ENCODE measurements at regions not wholly inside any gene's neighbourhood (a gene's known extent, or its start where the extent isn't known, plus 50 kb on each side); places are given as distances from the start of the nearest gene placed in this dataset.

DNA sequence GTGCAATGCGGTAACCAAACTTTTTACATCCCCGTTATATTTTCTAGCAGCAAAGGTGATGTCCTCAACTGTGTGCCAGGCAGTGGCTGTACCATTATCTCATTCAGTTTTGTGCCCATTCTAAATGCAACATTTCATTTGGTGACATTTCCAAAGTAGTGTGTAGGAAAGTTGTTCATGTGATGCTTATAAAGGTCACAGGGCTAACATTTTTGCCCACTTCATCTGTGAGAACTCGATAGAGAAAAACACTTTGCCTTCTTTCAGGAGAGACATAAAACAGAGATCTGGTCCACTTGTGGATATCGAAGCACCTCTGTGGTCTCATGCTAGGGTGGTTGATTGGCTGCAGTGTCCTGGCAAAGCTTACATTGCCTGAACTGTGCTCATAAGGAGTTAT lies 414.2 kb upstream of the PDE3A start:
- Mint-ChIP-seq H3K4me1 (no peaks in the 10 kb centered on the region), H3K27me3 (no peaks in the 10 kb centered on the region), H3K9me3 (no peaks in the 10 kb centered on the region), H3K4me3 (no peak overlapping the region), H3K27ac (no peak overlapping the region), H3K36me3 (ENCODE audit: low read depth) (no peaks in the 10 kb centered on the region)
- DNase-seq = no peak
- ChIA-PET POLR2A (no interaction called here), CTCF (no interaction called here)

DNA sequence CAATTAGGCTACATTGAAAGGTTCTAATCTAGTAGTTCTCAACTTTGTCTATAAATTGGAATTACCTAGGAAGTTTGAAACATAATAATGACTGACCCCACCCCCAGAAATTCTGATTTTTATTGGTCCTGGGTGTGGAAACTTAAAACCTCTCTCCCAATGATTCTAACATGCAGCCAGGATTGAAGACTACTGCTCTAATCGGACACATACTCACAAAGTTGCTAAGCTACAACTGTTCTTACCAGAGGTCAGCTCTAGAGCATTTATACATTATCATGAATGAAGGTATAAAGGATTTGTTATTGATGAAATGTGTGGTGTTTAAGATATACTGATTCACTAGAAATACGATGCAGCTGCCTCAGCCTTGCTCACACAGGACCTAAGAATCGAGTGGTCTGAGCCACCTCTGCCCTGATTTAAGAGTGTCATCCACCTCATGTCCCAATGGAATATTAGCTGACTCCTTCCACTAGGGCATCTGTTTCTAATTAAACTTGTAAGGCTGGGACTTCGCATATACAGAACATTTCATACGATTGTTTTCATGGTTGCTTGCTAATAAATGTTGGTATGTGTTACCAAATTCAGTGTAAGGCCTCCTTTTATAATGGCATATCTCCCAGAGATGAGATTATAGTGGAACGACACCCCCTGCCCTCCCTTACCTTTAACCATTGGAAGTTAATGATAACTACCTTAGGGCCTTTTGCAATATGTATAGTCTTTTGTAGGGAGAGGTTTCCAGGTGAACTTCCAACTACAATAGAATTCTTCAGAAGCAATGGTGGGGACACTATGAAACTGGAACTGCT lies 410.8 kb upstream of the PDE3A start:
- Mint-ChIP-seq H3K9me3 (no peaks in the 10 kb centered on the region), H3K4me3 (no peak overlapping the region)

DNA sequence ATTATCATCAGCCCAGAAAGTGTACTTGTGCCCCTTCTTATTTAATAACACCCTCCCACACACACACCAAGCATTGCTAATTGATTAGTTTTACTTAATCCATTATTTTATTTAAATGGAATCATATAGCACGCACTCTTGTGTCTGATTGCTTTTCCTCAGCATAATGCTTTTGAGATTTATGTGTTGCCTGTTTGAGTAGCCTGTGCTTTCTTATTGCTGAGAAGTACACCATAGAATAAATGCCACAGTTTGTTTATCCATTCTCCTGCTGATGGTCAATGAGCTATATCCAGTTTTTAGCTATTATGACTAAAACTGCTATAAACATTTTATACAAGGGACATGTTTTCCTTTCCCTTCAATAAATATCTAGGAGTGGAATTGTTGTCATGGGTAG lies 409.9 kb upstream of the PDE3A start:
- Mint-ChIP-seq H3K36me3 (ENCODE audit: low read depth) (no peaks in the 10 kb centered on the region), H3K4me3 (no peak overlapping the region), H3K27ac (no peak overlapping the region), H3K27me3 (no peaks in the 10 kb centered on the region), H3K9me3 (no peaks in the 10 kb centered on the region), H3K4me1 (no peaks in the 10 kb centered on the region)
- DNase-seq = no peak
- ChIA-PET CTCF (no interaction called here), POLR2A (no interaction called here)

More for the DNA sequence above, 410.8 kb upstream of the PDE3A start:
- ChIA-PET CTCF (no interaction called here), POLR2A (no interaction called here)
- no peaks in the 10 kb centered on the region for H3K4me1 Mint-ChIP-seq
- no peak overlapping the region for H3K27ac Mint-ChIP-seq
- no peaks in the 10 kb centered on the region for H3K27me3 Mint-ChIP-seq
- no peaks in the 10 kb centered on the region for H3K36me3 Mint-ChIP-seq (ENCODE audit: low read depth)
- no peak for DNase-seq

DNA sequence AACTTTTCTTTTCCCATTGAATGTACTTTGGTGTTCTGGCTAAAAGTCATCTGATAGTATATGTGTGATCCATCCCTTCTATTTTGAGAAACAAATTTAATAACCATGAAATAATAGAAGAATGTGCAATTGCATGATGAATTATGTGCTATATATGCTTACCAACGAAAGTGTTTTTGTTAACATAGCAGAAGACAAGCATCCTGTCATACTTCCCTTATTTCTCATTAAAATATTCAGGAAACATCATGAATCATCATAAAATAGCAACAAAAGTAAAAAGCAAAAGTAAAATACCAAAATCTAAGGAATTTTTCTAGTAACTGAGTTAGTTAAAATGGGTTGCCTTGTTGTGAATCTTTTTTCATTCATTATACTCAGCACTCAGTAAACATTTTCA lies 409.0 kb upstream of the PDE3A start:
- no peaks in the 10 kb centered on the region for H3K27me3 Mint-ChIP-seq
- ChIA-PET POLR2A (no interaction called here), CTCF (no interaction called here)
- no peak for DNase-seq
- H3K9me3 Mint-ChIP-seq = no peaks in the 10 kb centered on the region
- no peak overlapping the region for H3K27ac Mint-ChIP-seq
- H3K36me3 Mint-ChIP-seq (ENCODE audit: low read depth) = no peaks in the 10 kb centered on the region
- no peak overlapping the region for H3K4me3 Mint-ChIP-seq
- H3K4me1 Mint-ChIP-seq = no peaks in the 10 kb centered on the region

DNA sequence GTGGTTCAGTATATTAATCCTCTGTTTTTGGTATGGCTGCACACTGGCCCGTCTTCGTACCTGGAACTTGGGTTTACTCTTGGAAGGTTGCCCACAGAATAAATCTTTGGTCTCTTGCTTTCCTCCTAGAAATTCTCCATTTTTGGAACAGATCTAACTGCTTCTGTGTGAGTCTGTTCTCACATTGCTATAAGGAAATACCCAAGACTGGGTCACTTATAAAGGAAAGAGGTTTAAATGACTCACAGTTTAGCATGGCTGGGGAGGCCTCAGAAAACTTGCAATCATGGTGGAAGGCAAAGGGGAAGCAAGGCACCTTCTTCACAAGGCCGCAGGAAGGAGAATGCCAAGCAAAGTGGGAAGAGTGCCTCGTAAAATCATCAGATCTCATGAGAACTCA lies 407.8 kb upstream of the PDE3A start:
- ChIA-PET CTCF (no interaction called here), POLR2A (no interaction called here)
- Mint-ChIP-seq H3K27me3 (no peaks in the 10 kb centered on the region), H3K36me3 (ENCODE audit: low read depth) (no peaks in the 10 kb centered on the region), H3K4me3 (no peak overlapping the region), H3K9me3 (no peaks in the 10 kb centered on the region), H3K4me1 (no peaks in the 10 kb centered on the region), H3K27ac (no peak overlapping the region)
- no peak for DNase-seq

DNA sequence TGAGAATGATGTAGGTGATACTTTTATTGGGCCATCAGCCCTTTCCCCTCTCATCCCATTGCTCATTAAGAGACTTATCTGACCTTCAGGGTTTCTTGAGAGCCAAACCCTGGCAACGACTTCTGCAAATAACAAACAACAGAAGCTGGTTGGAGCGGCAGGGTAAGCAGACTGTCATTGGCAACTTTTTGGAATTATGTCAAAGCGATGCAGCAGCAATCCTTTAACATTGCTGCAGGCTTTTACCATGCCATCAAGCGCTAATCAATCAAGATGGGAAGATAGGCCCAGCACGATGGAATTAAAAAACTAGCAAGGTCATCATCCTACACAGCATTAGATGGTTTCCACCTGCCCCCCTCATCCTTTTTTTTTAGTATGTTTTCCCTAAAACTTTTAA lies 406.1 kb upstream of the PDE3A start:
- Mint-ChIP-seq H3K9me3 (no peaks in the 10 kb centered on the region), H3K36me3 (ENCODE audit: low read depth) (no peaks in the 10 kb centered on the region), H3K27me3 (no peaks in the 10 kb centered on the region), H3K4me3 (no peak overlapping the region), H3K27ac (no peak overlapping the region), H3K4me1 (no peaks in the 10 kb centered on the region)
- DNase-seq = no peak
- ChIA-PET POLR2A (no interaction called here), CTCF (no interaction called here)

DNA sequence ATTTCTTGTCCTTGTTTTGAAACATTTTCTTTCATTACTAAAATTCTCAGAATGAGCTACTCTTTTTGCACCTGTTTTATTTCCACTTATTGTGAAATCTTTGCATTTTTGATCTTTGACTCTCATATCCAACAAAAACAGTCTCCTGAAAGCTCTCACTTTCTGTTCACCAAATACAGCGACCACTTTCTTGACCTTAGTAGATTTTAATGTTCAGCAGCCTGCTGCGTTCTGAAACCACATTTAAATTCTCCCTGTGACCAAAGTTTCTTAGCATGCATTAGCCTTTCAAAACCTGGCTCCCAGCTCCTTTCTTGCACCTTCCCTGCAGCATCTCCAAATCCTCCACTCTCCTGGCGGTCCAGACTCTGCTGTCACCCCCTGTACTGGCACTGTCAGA lies 404.4 kb upstream of the PDE3A start:
- no peak overlapping the region for H3K4me3 Mint-ChIP-seq
- ChIA-PET CTCF (no interaction called here), POLR2A (no interaction called here)
- no peak overlapping the region for H3K27ac Mint-ChIP-seq
- no peak for DNase-seq
- H3K27me3 Mint-ChIP-seq = no peaks in the 10 kb centered on the region
- H3K4me1 Mint-ChIP-seq = no peaks in the 10 kb centered on the region
- H3K36me3 Mint-ChIP-seq (ENCODE audit: low read depth) = no peaks in the 10 kb centered on the region
- H3K9me3 Mint-ChIP-seq = no peaks in the 10 kb centered on the region

DNA sequence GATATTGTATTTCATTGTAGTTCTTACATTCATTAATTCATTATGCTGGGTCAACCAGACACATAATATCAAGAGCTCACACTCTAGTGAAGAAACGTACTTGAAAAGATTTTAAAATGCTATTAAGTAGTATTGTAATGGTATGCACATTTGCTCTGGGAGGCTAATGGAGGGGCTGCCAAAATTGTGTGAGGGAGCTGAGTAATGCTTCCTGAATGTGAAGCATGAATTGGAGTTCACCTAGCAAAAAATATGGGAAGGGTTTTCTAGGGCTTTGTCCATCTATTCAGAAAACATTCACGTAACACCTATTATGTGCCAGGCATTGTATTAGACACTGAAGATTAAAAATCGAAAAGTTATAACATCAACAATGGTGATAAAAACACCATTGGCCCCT lies 403.8 kb upstream of the PDE3A start:
- H3K27me3 Mint-ChIP-seq = no peaks in the 10 kb centered on the region
- no peak for DNase-seq
- CTCF ChIA-PET = no interaction called here
- no peak overlapping the region for H3K27ac Mint-ChIP-seq
- H3K4me3 Mint-ChIP-seq = no peak overlapping the region
- POLR2A ChIA-PET = no interaction called here
- H3K9me3 Mint-ChIP-seq = no peaks in the 10 kb centered on the region
- no peaks in the 10 kb centered on the region for H3K36me3 Mint-ChIP-seq (ENCODE audit: low read depth)
- H3K4me1 Mint-ChIP-seq = no peaks in the 10 kb centered on the region

DNA sequence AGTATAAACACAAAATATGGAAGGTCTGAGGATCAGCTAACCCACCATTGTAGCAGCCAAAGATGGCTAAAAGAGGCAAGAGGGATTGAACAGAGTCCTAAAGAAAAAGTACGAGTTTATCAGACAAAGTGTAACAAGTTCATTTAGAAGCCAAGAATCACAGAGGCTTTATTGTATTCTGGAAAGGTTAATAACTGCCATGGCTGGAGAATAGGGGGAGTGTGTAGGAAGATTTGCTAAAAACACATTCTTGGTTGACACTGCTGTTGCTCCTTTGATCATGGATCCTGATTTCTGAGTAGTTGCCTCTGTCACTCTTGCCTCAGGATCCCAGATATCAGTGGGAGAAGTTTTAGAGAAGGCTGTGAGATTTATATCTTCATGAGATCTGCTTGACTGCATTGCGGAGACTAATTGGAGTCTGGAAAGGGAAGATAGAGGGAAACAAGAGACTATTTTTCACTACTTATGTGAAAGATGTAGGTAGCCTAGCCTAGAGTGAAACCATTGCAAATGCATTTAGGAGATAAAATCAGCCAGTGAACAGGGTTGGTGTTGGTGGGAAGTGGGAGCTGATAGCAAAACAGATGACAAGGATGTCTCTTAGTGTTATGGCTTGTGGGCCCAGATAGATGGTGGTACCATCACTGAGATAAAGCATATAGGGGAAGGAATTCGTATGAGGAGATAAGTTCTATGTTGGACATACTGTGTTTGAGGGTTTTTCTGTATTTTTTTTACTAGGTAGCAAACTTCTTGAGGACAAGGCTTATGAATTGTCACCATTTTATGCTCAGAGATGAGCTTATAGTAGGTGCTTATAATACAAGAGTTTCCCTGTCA lies 402.9 kb upstream of the PDE3A start:
- no peak overlapping the region for H3K4me3 Mint-ChIP-seq
- ChIA-PET POLR2A (no interaction called here), CTCF (no interaction called here)
- H3K27ac Mint-ChIP-seq = no peak overlapping the region
- no peaks in the 10 kb centered on the region for H3K27me3 Mint-ChIP-seq
- DNase-seq = no peak
- H3K4me1 Mint-ChIP-seq = no peaks in the 10 kb centered on the region
- H3K9me3 Mint-ChIP-seq = no peaks in the 10 kb centered on the region
- H3K36me3 Mint-ChIP-seq (ENCODE audit: low read depth) = no peaks in the 10 kb centered on the region

DNA sequence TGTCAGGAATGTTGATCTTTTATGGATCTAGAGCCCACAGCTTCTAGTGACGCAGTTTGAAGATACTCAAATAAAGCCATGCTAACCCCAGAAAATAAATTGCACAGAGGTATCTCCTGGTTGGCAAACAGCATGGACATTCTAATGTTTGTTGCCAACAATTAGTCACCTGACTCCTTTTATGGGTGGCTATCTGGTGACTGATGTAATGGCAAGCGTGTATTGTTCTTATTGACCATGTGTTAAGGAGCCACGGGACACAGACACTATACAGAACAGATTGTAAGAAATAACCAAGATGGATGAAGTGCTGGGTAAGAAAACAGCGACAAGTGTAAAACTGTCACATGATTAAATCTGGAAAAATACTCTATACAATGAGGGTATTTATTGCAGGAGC lies 401.3 kb upstream of the PDE3A start:
- CTCF ChIA-PET = no interaction called here

DNA sequence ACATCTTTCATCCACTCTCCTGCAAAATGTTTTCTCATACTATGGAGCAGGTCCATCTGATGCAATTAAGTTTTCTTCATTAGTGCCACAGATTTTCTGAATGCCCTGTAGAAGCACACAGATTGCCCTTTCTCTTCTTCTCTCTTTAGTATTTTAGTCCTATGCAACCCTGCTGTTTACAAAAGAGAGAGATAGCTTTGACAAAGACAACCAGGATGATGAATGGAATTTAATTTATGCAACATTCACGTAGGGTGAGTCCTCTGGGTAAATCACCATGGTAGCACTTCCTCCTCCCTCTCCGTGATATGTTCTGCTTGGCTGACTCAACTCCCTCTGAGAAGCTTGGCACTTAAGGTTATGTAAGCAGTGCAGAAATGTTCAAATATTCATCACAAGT lies 400.9 kb upstream of the PDE3A start:
- H3K36me3 Mint-ChIP-seq (ENCODE audit: low read depth) = no peaks in the 10 kb centered on the region
- no peak overlapping the region for H3K27ac Mint-ChIP-seq
- ChIA-PET POLR2A (no interaction called here), CTCF (no interaction called here)
- no peaks in the 10 kb centered on the region for H3K4me1 Mint-ChIP-seq
- no peaks in the 10 kb centered on the region for H3K27me3 Mint-ChIP-seq
- DNase-seq = no peak
- H3K4me3 Mint-ChIP-seq = no peak overlapping the region
- H3K9me3 Mint-ChIP-seq = no peaks in the 10 kb centered on the region

More for the DNA sequence above, 401.3 kb upstream of the PDE3A start:
- no peak for DNase-seq
- POLR2A ChIA-PET = no interaction called here
- no peaks in the 10 kb centered on the region for H3K4me1 Mint-ChIP-seq
- no peaks in the 10 kb centered on the region for H3K36me3 Mint-ChIP-seq (ENCODE audit: low read depth)
- H3K27me3 Mint-ChIP-seq = no peaks in the 10 kb centered on the region
- no peak overlapping the region for H3K27ac Mint-ChIP-seq
- no peaks in the 10 kb centered on the region for H3K9me3 Mint-ChIP-seq
- H3K4me3 Mint-ChIP-seq = no peak overlapping the region

DNA sequence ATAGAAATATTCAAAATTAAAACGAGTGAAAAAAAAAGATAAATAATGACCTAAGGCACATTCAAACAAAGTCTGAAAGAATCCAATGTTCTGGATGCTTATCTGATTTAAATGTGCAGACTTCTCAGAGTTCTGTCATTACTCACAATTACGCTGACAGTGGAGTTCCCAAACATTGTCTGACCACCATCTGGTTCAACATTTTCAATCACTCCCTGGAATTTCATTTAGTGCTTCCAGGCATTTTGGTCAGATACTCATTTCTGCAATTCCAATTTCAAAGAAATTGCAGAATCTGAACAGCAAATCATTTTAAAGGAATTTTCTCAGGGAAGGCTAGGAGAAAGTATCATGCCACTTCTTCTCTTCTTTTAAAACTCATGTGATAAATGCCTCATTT lies 398.2 kb upstream of the PDE3A start:
- Mint-ChIP-seq H3K9me3 (no peaks in the 10 kb centered on the region), H3K27me3 (no peaks in the 10 kb centered on the region)

DNA sequence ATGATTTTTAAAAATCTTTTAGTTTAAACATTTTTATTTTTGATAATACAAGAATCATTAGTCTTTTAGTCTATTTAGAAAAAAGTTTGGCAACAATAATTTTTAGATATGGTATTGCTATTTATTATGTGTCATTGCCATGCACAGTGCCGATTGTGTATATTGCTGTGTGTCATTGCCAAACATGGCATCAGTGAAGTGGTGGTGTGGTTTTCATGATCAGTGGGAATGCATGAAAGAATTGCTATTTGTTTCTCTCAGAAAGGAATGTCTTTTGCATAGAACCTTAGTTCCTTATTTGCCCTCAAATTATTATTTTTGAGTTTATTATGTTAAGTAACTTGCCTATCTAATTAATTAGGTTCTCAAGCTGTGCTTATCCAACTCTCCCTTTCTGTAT lies 397.5 kb upstream of the PDE3A start:
- POLR2A ChIA-PET = no interaction called here
- Mint-ChIP-seq H3K4me3 (no peak overlapping the region), H3K9me3 (no peaks in the 10 kb centered on the region), H3K27me3 (no peaks in the 10 kb centered on the region), H3K36me3 (ENCODE audit: low read depth) (no peaks in the 10 kb centered on the region), H3K27ac (no peak overlapping the region), H3K4me1 (no peaks in the 10 kb centered on the region)
- CTCF ChIA-PET = no interaction called here
- DNase-seq = no peak

More for the DNA sequence above, 398.2 kb upstream of the PDE3A start:
- no peak for DNase-seq
- ChIA-PET POLR2A (no interaction called here), CTCF (no interaction called here)
- Mint-ChIP-seq H3K27ac (no peak overlapping the region), H3K4me1 (no peaks in the 10 kb centered on the region), H3K36me3 (ENCODE audit: low read depth) (no peaks in the 10 kb centered on the region), H3K4me3 (no peak overlapping the region)
